GM23248 (cell line): ENCODE measurements at regions not wholly inside any gene's neighbourhood (a gene's known extent, or its start where the extent isn't known, plus 50 kb on each side); places are given as distances from the start of the nearest gene placed in this dataset.
A peak's percentile ranks its signal among the peaks of the same experiment; 100 is the strongest.

ENCODE experiments used
- DNase-seq: peaks from one replicate; pipeline ENCODE4 v3.0.0-alpha.2; 2015
- H2AFZ ChIP-seq: fragments of 200-600 bp; sonication (generic); 2 replicates; pipeline ENCODE4 v1.6.1; 2016; ENCODE audit warnings: antibody characterized with exemption
- H3F3A ChIP-seq: fragments of 200-600 bp; sonication (generic); 2 replicates; pipeline ENCODE4 v1.6.1; 2016; ENCODE audit warnings: mild to moderate bottlenecking, antibody characterized with exemption, mixed run types; ENCODE audit not compliant: insufficient read depth
- H3K27ac ChIP-seq: fragments of 200-600 bp; sonication (generic); 2 replicates; pipeline ENCODE4 v1.5.1; 2016; ENCODE audit warnings: mild to moderate bottlenecking
- H3K27me3 ChIP-seq: fragments of 200-600 bp; sonication (generic); replicated peaks from 2 replicates; pipeline ENCODE4 v1.6.1; 2016; ENCODE audit warnings: mild to moderate bottlenecking; ENCODE audit not compliant: insufficient read depth
- H3K36me3 ChIP-seq: fragments of 200-600 bp; sonication (generic); 2 replicates; pipeline ENCODE4 v1.6.1; 2016; ENCODE audit warnings: low read depth, mild to moderate bottlenecking
- H3K4me1 ChIP-seq: fragments of 200-600 bp; sonication (generic); 2 replicates; pipeline ENCODE4 v1.6.1; 2016; ENCODE audit warnings: mild to moderate bottlenecking; ENCODE audit not compliant: insufficient read depth
- H3K4me2 ChIP-seq: fragments of 200-600 bp; sonication (generic); one replicate; pipeline ENCODE4 v1.6.1; 2016; ENCODE audit warnings: mild to moderate bottlenecking; ENCODE audit not compliant: unreplicated experiment
- H3K4me3 ChIP-seq: fragments of 200-600 bp; sonication (generic); 2 replicates; pipeline ENCODE4 v1.5.1; 2016; ENCODE audit warnings: mild to moderate bottlenecking
- H3K79me2 ChIP-seq: fragments of 200-600 bp; sonication (generic); 2 replicates; pipeline ENCODE4 v1.6.1; 2016; ENCODE audit warnings: mild to moderate bottlenecking; ENCODE audit not compliant: insufficient read depth
- H3K9ac ChIP-seq: fragments of 200-600 bp; sonication (generic); 2 replicates; pipeline ENCODE4 v1.6.1; 2016; ENCODE audit warnings: mild to moderate bottlenecking
- H3K9me2 ChIP-seq: fragments of 200-600 bp; sonication (generic); 2 replicates; pipeline ENCODE4 v1.6.1; 2016; ENCODE audit warnings: mixed run types, mild to moderate bottlenecking, moderate library complexity; ENCODE audit not compliant: insufficient read depth
- H3K9me3 ChIP-seq: fragments of 200-600 bp; sonication (generic); one replicate; pipeline ENCODE4 v1.6.1; 2017; ENCODE audit warnings: low read depth
- H4K20me1 ChIP-seq: fragments of 200-600 bp; sonication (generic); 2 replicates; pipeline ENCODE4 v1.6.0; 2016; ENCODE audit not compliant: insufficient read depth
- EZH2 ChIP-seq: fragments of 200-600 bp; sonication (generic); IDR thresholded peaks from 2 replicates; pipeline ENCODE4 v1.6.1; 2018; ENCODE audit warnings: antibody characterized with exemption, mild to moderate bottlenecking; ENCODE audit not compliant: insufficient read depth, poor library complexity, severe bottlenecking
- EZH2phosphoT487 ChIP-seq: fragments of 200-600 bp; sonication (generic); IDR thresholded peaks from 2 replicates; pipeline ENCODE4 v1.6.1; 2018; ENCODE audit warnings: antibody characterized with exemption, moderate library complexity, mild to moderate bottlenecking, low read depth; ENCODE audit not compliant: insufficient read depth
- WGBS, 2 experiments: methylation state at CpG; one replicate each; pipeline ENCODE4 v1.1.6; 2015 to 2017; ENCODE audit warnings: low lambda C conversion rate in 2 of 2, low coverage in 1 of 2; ENCODE audit errors: missing lambda C conversion rate in 2 of 2; 5-methylcytosine and 5-hydroxymethylcytosine counted together
- in situ Hi-C: fragments of 300-500 bp; cut with MboI; formaldehyde crosslinking; loops from 2 replicates; pipeline ENCODE4 v1.15.0; 2020

DNA sequence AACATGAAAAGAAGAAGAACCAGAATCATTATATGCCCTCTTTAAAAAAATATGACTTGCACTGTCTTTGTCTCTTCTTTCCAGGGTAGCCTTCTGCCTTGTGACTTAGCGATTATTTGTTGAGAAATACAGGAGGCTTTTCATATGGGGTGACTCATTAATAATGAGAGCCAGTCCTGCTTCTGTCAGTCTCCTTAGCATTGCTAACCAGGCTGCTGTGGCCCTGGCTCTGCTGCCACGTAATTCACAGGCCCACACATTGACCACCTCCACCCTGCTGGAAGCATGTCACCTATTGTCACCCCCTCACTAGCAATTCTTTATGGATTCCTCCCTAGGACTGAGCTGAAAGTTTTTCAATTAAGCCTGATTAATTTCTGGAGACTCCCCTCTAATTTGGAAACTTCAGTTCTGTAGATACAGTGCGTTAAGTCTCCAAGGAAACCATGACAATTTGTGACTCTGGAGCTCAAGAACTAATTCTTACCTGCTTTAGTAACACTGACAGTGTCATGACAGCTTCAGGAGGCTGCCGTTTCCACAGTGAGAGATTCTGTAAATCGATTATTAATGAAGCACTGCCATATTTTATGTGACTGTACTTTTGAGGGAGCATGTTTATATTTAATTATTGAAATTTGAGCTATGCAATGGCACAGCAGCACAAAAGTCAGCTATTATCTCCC is 267.9 kb upstream of the SP8 start:
- no peaks in the 10 kb centered on the region for H3K27me3 ChIP-seq
- no peaks in the 10 kb centered on the region for H3K36me3 ChIP-seq
- H3K9ac ChIP-seq, result no peak overlapping the region
- in situ Hi-C loops, result no loop called here
- H3K27ac ChIP-seq, result no peak overlapping the region
- no peak overlapping the region for H3K4me3 ChIP-seq
- H3K4me1 ChIP-seq, result no peaks in the 10 kb centered on the region
- H3K79me2 ChIP-seq, result no peaks in the 10 kb centered on the region
- peak; percentile 2 for DNase-seq
- WGBS, 2 experiments, result 20 to 22% methylated on average over 5 of the region's 5 CpGs
- no peaks in the 10 kb centered on the region for H3F3A ChIP-seq
- no peaks in the 10 kb centered on the region for H4K20me1 ChIP-seq
- no peak overlapping the region for H3K4me2 ChIP-seq
- H3K9me2 ChIP-seq, result no peaks in the 10 kb centered on the region
- no peak for TF ChIP-seq EZH2
- H2AFZ ChIP-seq, result no peak overlapping the region
- no peaks in the 10 kb centered on the region for H3K9me3 ChIP-seq

DNA sequence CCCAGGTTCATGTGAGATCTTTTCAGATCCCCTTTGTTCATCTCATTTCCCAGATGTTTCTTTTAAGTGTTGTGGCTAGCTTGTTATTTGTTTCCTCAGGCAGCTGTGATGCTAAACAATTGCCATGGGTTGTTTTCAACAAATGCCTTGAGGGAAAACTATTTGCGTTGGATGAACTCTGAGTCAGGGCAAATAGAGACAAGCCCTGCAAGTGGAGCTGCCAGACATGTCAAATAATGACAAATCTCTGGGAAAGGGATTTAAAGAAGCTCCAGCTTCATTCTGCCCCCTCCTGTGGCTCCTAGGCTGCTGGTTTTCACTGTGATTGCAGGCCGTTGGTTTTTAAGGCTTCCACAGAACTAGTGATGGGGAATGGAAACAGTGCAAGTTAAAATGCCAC is 272.4 kb upstream of the SP8 start:
- Histone ChIP-seq H3K4me2 (no peak overlapping the region), H3K36me3 (no peaks in the 10 kb centered on the region), H3K79me2 (no peaks in the 10 kb centered on the region), H3K9me2 (no peaks in the 10 kb centered on the region), H3K9ac (no peak overlapping the region), H2AFZ (no peak overlapping the region), H3K4me3 (no peak overlapping the region), H3K27ac (no peak overlapping the region), H3K9me3 (no peaks in the 10 kb centered on the region), H3K4me1 (no peaks in the 10 kb centered on the region), H3F3A (no peaks in the 10 kb centered on the region), H4K20me1 (no peaks in the 10 kb centered on the region), H3K27me3 (no peaks in the 10 kb centered on the region)
- TF ChIP-seq EZH2, result no peak
- TF ChIP-seq EZH2phosphoT487, result no peak
- DNase-seq, result no peak
- in situ Hi-C loops, result no loop called here
- 14 to 20% methylated on average over 2 of the region's 2 CpGs for WGBS, 2 experiments

DNA sequence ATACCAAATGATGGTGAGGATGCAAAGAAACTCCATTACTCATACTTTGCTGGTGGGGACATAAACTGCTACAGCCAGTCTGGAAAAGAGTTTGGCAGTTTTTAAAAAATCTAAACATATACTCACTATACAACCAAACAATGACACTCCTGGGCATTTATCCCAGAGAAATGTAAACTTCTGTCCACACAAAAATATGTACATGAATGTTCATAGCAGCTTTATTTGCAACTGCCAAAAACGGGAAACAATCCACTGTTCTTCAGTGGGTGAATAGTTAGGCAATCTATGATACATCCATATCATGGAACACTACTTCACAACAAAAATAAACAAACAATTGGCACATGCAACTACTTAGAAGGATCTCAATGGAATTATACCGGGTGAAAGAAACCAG is 276.4 kb upstream of the SP8 start:
- no peak overlapping the region for H3K4me3 ChIP-seq
- TF ChIP-seq EZH2 (no peak), EZH2phosphoT487 (no peak)
- no peaks in the 10 kb centered on the region for H3K9me2 ChIP-seq
- H2AFZ ChIP-seq, result no peak overlapping the region
- H3K79me2 ChIP-seq, result no peaks in the 10 kb centered on the region
- no peak overlapping the region for H3K9ac ChIP-seq
- in situ Hi-C loops, result no loop called here
- no peaks in the 10 kb centered on the region for H4K20me1 ChIP-seq
- H3K27ac ChIP-seq, result no peak overlapping the region
- no peaks in the 10 kb centered on the region for H3K27me3 ChIP-seq
- H3K9me3 ChIP-seq, result no peaks in the 10 kb centered on the region
- no peaks in the 10 kb centered on the region for H3K4me1 ChIP-seq
- H3F3A ChIP-seq, result no peaks in the 10 kb centered on the region
- WGBS, 2 experiments, result 19 to 28% methylated on average over 2 of the region's 2 CpGs
- H3K36me3 ChIP-seq, result no peaks in the 10 kb centered on the region
- H3K4me2 ChIP-seq, result no peak overlapping the region
- DNase-seq, result no peak

DNA sequence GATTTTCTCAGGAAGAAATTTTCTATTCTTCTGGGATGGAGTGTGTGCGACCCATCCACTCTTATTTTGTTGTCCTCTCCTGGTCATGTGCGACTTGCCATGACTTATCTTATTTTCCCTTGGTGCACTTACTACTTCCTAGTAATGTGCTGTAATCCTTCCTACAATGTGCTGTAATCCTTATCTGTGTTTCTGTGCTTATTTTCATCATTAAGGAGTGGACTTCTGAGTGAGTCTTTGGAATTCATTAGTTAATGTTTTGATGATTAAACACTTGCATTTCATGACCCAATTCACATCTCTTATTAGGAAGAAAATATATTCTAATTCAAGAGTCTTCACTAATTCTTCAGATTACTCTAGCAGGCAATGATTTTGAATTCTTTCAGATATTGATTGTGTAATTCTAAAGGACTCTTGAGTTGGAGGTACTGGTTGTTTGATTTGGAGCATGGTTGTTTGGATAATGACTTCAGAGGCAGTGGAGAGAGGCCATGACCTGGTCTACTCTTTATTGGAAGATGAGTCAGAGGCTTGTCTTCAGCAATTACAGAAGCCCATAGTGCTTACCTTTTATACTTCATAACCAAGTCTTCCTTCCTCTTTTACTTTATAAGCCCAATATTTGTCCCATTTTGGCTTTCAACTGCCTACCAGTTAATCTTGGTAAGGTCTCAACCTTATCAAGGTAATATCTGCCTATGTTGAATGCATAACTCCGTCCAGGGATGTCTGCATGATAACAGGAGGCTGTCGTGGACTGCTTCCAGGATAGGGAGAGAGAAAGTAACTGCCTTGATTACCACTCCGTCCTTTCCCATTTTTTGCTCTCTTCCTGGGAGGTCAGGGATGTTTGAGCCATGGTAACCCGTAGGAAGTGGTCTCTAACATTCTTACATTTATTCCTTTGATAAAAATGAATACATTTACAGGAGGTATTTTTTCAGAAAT is 278.3 kb upstream of the SP8 start:
- Histone ChIP-seq H4K20me1 (no peaks in the 10 kb centered on the region), H3K4me3 (no peak overlapping the region), H3K79me2 (no peaks in the 10 kb centered on the region), H2AFZ (no peak overlapping the region), H3F3A (no peaks in the 10 kb centered on the region), H3K4me1 (no peaks in the 10 kb centered on the region), H3K4me2 (no peak overlapping the region), H3K36me3 (no peaks in the 10 kb centered on the region), H3K9ac (no peak overlapping the region), H3K9me3 (no peaks in the 10 kb centered on the region), H3K27me3 (no peaks in the 10 kb centered on the region), H3K9me2 (no peaks in the 10 kb centered on the region), H3K27ac (no peak overlapping the region)
- WGBS, 2 experiments, result 14 to 23% methylated on average over 6 of the region's 6 CpGs
- no peak for TF ChIP-seq EZH2
- no peak for TF ChIP-seq EZH2phosphoT487
- in situ Hi-C loops, result no loop called here
- no peak for DNase-seq
